GM18505 (cell line): ENCODE measurements at regions not wholly inside any gene's neighbourhood (a gene's known extent, or its start where the extent isn't known, plus 50 kb on each side); places are given as distances from the start of the nearest gene placed in this dataset.

ENCODE experiments used
- ATAC-seq: cut with Tn5 transposase; IDR thresholded peaks from one replicate; pipeline ENCODE4 v1.9.1; 2021; ENCODE audit not compliant: unreplicated experiment
- POLR2A ChIP-seq: IDR thresholded peaks from 4 replicates; pipeline ENCODE4 v1.6.1; 2011; ENCODE audit warnings: borderline replicate concordance; ENCODE audit not compliant: insufficient read depth, insufficient read length; ENCODE audit errors: extremely low read depth

DNA sequence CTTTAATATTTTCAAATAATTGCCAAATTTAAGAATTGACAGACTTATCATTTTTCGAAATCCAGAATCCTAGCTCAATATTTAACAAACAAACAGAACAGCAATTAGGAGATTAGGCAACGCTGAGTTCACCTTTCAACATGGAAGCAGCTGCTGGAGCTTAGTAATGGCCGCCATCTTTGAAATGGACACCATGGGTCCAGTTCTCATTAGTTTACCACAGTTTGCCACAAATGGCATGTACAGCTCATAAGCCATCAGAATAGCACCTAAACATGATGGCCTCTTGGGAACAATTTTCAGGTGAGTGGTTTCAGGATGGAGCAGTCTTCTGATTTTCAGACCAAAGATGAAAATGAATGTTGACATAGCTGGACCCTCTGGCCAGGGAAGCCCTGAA lies 313.6 kb upstream of the OBI1 start:
- TF ChIP-seq POLR2A: no peak
- ATAC-seq: no peak

DNA sequence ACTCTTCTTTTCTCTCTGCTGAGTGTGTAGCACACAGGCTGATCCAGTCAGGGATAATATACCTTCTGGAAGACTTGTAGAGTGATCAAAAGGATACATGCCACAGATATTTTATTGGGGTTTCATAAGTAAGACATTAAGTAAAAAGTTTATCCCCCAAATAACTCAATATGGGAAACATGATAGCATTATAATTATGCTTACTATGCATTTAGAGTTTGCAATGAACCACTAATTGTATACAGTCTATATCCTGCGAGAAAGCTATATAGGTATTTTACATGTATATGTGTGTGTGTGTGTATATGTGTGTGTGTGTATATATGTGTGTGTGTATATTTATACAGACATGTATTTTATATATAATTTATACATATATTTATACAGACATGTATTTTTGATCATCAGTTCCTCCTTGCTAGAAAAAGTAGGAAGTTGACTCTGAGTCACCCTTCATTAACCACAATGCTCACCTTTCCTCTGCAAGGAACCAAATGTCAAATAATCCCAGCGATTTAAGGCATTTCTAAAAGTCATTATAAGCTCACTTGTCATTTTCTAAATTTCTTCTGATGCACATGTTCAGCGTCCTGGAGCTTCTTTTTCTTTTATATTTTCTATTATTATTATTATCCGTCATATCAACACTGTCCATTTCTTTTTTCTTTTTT lies 312.5 kb upstream of the OBI1 start:
- no peak for TF ChIP-seq POLR2A
- no peak for ATAC-seq

DNA sequence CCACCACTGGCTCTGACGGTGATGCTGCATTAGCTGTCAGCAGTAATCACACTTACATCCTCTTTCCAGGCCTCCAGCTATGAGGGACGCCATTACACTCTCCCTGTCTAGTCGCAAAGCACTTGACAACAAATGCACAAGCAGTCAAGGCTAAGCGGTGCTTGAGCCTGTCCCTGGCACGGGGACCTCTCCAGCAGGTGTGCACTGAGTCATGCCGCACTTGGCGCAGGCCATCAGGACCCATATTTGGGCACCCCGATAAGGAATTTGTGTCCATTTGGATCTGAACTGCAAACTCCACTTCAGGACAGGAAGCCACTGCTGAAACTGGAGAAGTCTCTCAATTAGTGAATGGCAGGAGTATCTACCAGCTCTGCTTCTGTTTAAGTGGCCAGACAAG lies 301.9 kb upstream of the OBI1 start:
- no peak for TF ChIP-seq POLR2A
- no peak for ATAC-seq

DNA sequence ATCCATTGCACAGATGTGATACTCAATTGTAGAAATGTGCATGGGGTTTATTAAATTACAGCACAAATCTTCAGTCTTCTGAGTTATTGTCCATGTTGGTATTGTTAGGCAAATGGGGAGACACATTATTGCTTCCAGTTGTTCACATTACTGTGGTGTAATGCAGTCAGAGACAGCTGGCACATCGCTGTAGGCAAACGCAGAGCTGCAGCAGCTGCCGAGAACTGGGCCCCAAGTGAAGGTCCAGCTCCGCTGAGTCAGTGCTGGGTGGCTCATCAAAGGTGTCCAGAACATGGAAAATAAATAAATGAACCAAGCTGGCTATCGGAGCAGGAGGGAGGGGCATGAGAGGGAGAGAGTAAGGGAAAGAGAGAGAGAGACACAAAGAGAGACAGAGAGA lies 299.1 kb upstream of the OBI1 start:
- ATAC-seq: no peak
- TF ChIP-seq POLR2A: no peak

DNA sequence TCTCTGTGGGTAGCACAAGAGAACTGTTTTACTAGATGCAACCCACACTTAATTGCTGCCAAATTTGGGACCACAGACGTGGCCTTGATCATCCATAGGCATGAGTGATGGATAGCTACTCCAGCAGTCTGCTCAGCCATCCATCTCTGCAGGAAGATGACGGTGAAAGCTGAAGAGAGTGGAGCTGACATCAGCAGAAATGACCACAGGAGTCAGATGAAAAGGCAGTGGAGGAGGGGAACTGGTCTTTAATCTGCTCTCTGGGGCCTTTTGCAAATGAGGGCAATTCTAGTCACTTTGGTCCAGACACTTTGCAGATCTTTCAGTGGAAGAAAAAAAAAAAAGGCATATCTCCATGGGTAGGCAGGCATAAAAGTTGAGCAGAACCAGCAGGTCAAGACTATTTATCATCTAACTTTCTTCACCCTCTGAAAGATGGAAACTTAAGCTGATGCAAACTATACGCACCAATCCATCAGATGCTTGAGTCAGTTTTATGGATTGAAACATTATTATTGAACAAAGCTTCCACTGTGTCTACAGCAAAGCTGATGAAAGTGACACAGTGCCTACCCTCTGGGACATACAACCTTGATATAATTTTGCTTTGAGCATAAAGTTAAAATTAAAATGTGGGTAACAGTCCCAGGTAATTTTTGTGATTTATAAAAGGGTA lies 281.6 kb upstream of the OBI1 start:
- no peak for ATAC-seq
- TF ChIP-seq POLR2A: no peak

DNA sequence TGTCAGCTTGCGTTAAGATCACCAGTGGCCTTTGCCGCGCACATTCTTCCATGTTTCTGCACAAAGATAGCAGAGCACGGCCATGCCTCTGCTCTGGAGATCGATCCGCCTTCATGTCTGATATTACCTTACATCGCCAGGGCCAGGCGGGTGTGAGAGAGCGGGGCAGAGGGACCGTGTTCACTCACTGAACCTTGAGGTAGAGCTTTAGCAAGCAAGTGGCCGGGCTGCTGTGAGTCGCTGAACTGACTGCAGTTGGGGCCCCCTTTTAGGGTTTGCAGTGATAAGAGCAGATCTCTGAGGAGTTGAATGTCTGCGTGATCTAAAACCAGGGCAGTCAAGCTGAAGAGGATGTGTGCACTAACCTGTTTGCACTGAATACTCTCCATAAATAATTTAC lies 275.4 kb upstream of the OBI1 start:
- ATAC-seq: no peak
- TF ChIP-seq POLR2A: no peak

DNA sequence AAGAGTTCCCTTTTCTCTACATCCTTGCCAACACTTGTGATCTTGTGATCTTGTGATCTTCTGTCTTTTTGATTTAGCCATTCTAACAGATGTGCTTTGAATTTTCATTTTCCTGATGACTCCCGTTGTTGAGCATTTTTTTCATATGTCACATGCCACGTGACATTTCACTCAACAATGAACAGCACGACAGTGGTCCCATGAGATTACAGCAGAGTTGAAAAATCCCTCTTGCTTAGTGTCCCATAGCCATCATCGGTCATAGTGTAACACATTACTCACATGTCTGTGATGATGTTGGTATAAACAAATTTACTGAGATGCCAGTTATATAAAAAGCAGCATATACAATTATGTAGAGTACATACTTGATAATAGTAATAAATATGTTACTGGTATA lies 256.1 kb upstream of the OBI1 start:
- no peak for ATAC-seq
- no peak for TF ChIP-seq POLR2A

DNA sequence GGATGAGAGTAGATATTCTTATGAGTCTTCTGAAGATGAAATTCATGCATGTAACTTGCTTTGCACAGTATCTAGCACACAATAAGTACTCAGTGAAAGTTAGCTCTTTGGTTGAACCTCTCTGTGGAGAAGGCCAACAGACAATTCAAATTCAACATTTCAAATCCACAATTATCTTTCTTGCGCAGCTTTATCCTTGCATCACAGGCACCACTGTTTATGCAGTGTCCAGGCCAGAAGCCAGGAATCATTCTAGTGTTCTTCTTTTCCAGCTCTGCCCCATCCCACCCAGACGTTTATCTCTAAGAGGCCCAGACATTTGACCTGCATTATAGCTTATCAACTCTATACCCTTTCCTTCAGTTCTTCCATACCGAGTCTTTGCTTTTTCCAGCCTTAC lies 254.7 kb upstream of the OBI1 start:
- TF ChIP-seq POLR2A: no peak
- no peak for ATAC-seq

DNA sequence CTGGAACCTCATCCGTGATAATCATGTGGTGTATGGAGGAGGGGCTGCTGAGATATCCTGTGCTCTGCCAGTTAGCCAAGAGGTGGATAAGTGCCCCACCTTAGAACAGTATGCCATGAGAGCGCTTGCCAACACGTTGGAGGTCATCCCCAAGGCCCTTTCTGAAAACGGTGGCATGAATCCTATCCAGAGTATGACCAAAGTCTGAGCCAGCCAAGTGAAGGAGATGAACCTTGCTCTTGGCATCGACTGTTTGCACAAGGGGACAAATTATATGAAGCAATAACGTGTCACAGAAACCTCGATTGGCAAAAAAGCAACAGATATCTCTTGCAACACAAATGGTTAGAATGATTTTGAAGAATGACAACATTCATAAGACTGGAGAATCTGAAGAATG lies 251.2 kb upstream of the OBI1 start:
- TF ChIP-seq POLR2A: no peak
- no peak for ATAC-seq

DNA sequence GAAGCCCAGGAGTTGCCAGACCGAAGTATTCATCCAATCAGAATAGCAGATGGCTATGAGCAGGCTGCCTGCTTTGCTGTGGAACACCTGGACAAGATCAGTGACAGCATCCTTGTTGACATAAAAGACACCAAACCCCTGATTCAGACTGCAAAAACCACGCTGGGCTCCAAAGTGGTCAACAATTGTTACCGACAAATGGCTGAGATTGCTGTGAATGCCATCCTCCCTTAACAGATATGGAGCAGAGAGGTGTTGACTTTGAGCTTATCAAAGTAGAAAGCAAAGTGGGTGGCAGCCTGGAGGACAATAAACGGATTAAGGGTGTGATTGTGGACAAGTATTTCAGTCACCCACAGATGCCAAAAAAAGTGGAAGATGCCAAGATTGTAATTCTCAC lies 250.3 kb upstream of the OBI1 start:
- no peak for ATAC-seq
- no peak for TF ChIP-seq POLR2A

DNA sequence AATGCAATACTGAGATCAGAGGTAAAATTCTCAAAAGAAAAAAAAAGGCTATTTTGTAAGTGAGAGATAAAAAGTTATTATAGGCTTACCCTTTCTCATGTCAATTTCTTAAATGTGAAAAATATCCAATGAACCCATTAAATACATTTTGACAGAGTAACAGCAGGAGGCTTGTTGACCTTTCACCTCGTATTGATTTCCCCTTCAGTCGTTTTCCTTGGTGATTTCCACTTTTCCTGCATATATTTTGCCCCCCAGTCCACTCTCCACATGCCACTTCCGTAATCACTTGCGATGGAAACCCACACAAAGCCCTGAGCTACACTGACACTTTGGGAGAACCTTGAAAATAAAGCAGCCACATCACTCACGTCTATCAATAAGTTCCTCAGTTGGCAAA lies 248.1 kb upstream of the OBI1 start:
- TF ChIP-seq POLR2A: no peak
- ATAC-seq: no peak

DNA sequence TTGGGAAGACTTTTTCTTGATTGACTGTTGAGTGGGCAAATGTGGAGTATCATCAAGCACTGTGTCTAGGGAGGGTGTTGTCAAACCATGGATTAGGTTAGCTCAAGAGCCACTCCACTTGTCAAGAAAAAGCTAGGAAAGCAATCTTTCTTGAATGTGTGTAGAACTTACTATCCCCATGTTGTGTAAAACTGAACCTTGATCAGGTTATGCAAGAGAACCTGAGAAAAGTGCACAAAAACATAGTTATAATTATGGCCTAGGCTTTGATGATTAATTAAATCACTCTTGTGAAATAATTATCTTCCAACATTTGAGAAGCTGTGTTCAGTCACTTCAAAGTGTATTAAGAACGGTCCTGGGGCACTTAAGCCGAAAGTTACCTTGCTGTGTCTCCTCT lies 238.2 kb upstream of the OBI1 start:
- ATAC-seq: no peak

DNA sequence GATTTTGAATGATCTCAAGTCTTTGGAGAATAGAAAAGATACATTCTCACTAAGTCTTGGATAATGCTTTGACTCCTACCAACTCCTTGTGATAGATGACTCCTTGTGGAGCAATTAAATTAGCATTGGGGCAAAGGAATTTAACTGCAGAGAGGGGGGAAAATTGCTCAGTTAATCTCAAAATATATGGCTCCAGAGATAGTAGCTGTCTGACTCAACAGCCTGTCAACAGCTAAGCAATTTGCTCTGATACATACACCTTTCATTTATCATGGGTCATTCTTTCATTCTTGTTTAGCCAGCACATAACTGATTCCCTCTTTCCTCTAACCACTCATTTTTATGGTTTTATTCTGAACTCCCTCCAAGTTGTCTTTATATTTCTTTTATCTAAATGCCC lies 225.6 kb upstream of the OBI1 start:
- no peak for ATAC-seq
- no peak for TF ChIP-seq POLR2A

More for the DNA sequence above, 238.2 kb upstream of the OBI1 start:
- TF ChIP-seq POLR2A: no peak

DNA sequence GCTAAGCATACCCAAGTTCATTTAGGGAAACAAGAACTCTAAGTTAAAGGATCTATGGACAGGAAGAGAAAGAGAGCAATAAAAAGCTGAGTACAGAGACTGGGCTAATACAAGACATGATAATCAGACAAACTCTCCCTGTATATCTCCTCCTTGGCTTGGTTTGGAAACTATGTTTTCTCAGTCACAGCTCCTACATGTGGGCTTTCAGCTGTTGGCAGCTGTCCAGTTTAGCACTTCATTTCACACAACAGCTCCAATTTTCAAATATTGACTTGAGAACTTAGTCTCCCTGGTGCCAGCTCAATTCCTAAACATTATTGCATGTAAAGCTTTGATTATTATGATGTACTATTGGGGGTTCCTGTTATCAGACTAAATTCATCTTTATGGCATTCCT lies 222.8 kb upstream of the OBI1 start:
- no peak for TF ChIP-seq POLR2A
- ATAC-seq: no peak
